Midbrain (tissue), 1 donor: ENCODE measurements at regions not wholly inside any gene's neighbourhood (a gene's known extent, or its start where the extent isn't known, plus 50 kb on each side); places are given as distances from the start of the nearest gene placed in this dataset.
A peak's percentile ranks its signal among the peaks of the same experiment; 100 is the strongest.
"Not testable (repeated sequence)": the region's sequence is repeated elsewhere in the genome, so short reads cannot be mapped to it uniquely, and the experiment has no call there.

Source experiments
- DNase-seq: peaks from one replicate; lab custom pipeline; 2025; lab: John Stamatoyannopoulos, UW

DNA sequence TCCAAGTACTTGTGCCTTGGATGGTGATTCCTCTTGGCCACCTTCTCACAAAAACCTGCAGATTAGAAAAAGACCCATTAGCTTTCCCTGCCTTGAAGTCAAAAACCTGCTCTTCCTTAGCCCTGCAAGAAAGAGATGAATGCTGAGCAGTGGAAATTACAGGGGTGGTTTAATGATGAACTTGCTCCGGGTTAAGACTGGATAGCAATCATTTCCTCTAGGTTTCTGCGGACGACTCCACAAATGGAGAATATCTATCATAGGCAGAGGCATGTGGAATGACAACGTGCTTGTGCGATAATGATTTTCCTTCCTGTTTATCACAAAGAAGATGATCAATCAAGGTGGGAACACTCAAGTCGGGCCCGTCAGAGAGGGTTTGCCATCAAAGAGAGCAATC is 201.2 kb upstream of the ERCC4 start:
- no peak for DNase-seq

DNA sequence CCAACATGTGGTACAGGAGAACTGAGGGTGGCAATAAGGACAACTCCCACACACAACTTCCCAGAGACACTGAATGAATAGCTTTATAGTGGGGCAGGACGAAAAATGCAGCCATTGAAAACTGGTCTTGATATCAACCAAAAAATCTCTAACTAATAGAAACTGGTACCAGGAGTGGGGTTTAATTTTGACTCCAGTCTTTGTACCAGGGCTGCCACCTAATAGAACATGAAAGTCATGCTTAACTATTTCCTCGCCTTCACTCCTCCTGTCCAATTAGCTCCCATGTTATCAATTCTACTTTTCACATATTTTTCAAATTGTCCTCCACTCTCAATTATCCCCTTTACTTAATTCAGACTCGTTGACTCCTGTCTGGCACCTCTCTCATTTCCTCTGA is 192.0 kb upstream of the ERCC4 start:
- DNase-seq = no peak

DNA sequence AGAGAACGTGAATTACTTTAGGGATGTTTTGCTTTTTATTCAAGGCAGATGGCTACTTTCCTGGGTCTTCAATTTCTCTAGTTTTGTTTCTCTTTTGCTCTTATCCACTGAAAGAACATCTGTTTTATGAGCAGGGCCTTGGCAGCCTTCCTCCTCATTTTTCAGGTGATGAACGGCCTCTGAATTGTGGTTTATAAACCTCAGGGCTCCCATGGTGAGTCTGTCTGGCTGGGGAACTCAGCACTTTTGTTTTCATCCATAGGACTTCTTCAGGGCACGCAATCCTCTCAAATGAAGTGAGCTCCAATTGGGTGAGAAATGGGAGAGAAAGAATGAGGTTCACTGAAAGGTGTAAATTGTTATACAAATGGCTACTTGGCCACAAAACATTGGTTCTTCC is 186.4 kb upstream of the ERCC4 start:
- no peak for DNase-seq

DNA sequence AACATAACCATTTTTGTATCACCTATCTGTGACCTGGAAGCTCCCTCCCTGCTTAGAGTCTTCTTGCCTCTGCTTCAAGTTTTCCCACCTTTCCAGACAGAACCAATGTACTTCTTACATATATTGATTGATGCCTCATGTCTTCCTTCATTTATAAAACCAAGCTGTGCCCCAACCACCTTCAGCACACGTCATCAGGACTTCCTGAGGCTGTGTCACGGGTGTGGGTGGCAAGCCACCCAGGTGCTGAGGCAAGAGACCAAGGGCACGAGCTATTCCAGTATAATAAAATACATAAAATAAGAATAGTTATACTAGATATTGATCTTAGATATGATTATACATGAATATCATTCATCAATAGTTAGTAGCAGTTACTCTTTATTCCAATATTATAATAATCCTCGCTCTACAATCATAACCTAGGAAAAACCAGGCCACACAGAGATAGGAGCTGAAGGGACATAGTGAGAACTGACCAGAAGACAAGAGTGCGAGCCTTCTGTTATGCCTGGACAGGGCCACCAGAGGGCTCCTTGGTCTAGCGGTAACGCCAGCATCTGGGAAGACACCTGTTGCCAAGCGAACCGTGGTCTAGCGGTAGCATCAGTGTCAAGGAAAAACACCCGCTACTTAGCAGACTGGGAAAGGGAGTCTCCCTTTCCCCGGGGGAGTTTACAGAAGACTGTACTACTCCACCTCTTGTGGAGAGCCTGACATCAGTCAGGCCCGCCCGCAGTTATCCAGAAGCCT is 180.2 kb upstream of the ERCC4 start:
- not testable (repeated sequence) for DNase-seq

DNA sequence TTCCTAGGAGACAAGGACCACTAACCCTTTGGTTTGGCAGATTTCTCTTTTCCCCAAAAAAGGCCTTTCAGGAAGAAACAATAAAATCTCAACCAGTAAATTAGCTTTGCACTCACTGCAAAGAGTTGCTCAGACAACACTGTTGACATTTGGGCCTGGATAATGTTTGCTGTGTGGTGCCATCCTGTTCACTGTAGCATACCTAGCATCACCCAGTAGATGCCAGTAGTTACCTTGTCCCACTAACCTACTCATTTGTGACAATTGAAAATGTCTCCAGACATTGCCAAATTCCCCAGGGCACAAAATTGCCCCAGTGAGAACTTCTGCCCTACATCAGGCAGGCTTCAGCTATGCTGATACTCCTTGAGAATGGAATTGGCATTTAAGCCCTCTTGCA is 177.0 kb upstream of the ERCC4 start:
- no peak for DNase-seq

DNA sequence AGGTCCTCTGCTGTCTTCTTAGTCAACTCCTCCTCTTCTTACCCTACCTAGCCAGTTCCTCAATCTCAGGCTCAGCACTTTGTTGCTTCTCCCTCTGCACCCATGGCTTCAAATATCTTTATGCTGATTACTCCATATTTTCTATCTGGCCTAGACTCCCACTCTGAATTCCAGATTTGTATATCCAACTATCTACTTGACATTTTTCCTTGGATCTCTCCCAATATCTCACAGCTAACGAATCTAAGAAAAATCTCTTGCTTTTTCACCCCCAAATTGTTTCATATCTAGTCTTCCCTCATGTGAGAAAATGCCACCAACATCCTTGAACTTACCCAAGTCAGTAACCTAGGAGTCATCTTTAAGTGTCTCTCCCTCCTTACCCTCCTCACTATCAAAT is 176.4 kb upstream of the ERCC4 start:
- no peak for DNase-seq

DNA sequence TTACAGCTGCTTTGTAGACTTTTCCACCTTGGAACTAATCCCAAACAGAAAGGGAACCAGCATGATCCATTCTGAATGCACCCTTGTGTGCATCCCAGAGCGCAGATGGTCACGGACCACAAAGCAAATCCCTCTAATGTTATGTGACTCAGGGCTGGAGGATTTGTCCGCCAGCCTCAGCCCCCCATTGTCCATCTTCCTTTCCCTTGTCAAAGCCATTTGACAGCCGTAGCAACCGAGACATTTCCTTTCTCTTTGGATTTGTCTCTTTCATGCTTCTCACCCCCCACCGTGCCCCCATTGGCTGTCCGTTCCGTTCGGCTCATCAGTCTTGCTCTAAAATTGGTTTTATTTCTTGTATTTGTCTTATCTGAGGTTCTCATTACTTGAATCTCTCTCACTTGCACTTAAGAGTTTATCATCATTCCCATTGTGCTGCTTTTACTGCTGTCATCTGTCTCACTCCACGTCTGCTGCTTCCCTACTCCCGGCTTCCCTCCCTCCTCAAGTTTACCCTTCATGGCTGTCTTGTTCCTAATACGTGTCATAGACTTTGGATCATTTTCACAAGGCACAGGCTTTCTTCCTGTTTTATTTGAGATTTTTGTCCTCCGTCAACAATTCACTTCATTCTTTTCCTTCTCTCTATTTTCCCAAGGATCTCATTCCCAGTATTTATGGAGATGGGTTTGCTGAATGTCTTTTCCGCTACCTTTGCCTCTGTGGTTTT is 163.4 kb upstream of the ERCC4 start:
- DNase-seq = no peak

DNA sequence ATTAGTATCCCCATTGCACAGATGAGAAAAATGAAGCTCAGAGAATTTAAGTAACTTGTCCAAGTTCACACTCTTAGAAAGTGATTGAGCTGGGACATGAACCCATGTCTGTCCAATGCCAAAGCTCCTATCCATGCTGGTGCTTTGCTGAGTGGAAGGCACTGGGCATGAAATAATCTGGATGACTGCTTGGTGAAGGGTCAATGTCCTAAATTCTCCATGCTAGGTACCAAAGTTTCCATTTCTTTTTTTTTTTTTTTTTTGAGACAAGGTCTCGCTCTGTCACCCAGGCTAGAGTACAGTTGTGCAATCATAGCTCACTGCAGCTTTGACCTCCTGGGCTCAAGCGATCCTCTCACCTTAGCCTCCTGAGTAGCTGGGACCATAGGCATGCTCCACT is 153.6 kb upstream of the ERCC4 start:
- DNase-seq = no peak

DNA sequence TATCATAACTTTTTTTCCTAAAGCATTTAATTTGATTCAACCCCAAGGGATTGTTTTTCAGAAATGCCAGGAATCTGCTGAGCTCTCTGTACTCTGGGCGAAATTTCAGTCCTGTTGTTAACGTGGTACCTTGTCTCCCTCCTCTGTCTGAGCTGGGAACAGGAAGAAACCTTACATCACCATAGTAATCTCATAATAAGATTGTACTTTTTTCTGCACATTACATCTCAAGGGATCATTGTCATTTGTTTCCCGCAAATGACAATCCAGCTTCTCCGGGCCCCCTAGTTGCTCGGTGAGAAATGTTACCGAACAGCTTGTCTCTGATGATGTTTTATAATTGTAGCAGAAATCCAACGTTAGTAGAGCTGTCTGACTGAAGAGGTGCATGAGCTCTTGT is 152.7 kb upstream of the ERCC4 start:
- peak; percentile 15 for DNase-seq

DNA sequence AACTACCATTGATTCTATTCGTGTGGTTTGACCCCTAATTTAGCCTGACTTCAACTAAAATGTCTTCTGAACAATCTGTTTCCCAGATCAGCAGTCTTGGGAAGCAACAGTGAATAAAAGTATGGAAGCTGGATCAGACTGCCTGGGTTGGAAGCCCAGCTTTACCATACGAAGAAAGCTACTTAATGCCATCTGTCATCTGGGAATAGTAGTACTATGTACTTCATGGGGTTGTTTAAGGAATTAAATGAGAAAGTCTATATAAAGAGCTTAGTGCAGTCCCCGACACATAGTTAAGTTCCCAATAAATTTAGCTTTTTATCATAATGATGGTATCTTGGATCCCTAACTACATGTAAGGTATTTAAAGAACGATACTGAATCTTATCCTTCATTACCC is 151.5 kb upstream of the ERCC4 start:
- no peak for DNase-seq

DNA sequence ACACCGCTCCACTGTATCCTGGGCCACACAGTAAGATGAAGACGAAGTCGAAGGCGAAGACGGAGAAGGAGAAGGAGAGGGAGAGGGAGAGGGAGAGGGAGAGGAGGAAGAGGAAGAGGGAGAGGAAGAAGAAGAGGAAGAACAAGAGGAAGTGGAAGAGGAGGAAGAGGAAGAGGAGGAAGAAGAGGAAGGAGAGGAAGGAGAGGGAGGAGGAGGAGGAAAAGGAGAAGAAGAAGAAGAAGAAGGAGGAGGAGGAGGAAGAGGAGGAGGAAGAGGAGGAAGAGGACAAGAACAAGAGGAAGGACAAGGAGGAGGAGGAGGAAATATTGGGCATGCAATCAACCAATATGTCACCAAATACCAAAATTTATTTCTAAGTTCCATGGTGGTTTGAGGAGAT is 149.5 kb upstream of the ERCC4 start:
- DNase-seq = no peak

DNA sequence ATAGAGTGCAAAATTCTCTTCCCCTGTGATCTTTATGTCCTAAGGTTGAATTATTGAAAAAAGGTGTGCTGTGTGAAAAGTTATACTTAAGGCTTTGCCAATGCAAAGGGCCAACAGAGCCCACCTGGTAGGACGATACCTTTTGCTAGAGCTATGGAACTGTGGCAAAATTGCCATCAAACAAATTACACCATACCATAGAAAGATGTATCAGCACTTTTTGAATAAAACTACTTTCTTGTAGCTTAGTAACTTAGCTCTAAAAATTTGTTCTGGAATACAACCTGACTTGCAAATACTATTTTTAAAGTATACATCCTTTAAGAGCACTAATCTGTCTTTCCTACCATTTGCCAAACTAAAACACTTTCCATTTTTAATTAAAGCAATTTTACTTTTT is 147.2 kb upstream of the ERCC4 start:
- DNase-seq = no peak

DNA sequence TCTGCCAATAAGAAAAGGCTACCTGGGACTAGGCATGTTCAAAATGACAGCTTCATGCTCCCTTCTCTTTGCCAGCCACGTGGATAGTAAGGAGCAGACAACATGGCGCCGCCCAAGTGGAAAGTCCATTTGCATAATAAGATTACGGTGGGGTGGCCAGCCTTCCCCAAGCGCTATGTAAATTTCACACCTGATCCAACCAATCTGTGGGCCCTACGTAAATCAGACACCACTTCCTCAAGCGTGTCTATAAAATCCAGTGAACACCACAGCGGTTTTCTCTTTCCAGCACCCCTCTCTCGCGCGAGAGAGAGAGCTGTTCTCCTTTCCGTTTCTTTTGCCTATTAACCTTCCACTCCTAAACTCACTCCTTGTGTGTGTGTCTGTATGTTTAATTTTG is 140.3 kb upstream of the ERCC4 start:
- DNase-seq = no peak

DNA sequence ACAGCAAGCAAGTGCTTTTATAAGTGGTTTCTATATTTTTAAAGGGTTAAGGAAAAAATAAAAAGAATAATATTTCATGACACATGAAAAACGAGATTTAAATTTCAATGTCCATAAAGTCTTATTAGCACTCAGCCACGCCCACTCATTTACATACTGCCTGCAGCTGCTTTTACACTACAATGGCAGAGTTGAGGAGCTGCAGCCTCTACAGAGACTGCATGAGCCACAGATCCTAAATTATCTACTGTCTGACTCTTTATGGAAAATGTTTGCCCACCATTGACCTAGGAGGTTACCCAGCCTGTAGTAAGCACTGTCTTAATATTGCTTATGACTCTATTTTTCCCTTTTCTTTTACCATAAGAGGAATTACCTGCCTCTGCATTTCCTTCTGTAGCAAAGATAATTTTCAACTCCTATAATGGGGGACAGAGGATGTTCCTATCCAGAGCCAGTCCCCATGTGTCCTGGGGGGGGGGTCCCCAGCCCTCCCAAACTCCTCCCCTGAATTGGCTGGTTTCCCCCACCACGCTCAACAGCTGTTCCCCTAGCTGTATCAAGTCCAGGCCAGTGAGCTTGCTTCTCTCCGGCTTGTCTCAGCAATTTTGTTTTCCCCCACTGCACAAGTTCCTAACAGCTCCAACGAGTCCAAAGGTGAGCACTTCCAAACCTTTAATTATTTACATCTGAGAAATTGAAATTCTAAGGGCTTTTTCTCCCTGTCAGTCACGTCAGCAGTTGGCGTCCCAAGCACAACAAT is 139.4 kb upstream of the ERCC4 start:
- DNase-seq = no peak

DNA sequence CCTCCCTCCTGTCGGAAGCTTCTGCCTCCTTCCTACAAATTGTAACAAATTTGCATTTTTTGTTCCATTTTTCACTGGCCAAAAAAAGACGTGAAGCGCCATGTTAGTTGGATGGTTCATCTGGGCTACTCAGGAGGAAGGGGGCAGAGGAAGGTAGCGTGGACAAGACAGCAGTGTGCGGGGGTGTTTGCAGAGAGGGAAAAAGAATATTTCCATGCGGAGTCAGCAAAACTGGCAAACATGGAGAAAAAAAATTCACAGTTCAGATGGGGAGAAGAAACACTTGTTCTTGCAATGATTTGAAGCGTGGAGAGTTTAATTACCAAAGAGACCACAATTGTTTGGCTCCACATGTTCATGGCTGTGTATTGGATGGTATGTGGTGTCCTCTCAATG is 138.8 kb upstream of the ERCC4 start:
- DNase-seq = no peak

DNA sequence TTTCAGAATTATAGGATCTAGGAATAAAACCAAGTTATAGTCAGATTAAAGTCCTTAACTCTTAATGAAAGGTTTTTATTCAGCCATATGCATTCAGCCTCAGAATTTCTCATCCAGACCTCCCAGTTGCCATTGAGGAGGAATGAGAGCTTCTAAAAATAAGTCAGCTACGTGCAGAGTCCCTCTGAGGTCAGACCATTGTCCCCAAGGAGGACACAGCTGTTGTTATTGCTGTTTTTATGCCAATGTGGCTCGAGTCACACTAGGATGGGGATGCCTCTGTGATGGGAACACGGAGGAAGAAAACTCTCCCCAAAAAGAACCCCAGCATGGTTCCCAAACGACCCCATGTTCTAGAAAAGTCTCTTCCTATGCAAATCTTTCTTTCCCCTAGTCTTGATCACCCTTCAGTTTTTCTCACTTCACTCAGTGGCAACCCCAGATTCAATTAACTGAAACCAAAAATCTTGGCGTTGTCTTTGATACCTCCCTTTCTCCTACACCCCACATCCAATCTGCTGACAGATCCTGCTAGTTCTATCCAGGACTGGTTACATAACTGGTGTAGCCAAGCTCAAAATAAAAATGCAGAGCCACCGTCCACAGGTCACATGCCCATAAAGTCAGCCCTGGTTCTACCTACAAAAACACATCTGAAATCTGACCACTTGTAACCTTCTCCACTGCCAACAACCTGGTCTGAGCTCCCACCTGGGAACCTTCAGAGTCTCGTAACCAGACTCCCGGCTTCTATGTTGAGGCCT is 138.2 kb upstream of the ERCC4 start:
- DNase-seq = no peak

DNA sequence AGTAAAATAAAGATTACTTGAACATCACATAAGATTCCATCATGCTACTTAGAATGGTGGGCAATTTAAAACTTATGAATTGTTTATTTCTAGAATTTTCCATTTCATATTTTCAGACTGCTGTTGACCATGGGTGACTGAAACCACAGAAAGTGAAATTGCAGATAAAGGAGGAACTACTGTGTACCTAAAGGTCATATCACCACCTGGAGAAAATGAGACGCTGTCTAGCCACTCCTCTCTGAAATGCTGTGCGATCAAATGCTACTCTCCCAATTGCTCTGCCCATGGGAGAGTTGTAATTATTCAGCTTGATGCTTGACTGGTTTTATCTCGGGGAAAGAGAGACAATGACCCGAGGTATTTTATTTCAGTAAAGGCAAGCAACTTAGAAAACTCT is 128.9 kb upstream of the ERCC4 start:
- DNase-seq = no peak

DNA sequence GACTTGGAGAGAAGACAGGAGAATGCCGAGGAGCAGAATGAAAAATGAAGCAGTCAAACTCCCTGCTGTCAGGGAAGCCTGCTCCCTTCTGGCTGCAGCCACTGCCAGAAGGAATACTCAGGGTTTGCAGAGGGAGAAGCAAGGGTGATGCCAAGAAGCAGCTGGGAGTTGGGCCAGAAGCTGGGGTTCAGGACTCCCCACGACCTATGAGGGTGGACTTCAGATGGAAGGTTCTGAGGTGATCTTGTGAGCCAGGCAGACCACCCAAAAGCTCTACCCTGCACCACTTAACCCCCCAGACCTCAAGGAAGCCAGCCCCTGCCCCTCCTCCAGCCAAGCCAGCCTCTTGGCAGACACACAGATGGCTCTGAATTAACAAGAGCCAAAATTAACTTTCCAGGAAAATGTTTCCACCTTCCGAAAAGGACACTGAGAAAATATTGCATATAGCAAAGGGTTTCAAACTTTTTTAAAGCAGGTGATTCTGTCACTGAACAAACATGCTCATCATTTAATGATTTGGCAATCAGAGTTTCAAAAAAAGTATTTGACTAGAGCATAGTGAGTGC is 126.0 kb upstream of the ERCC4 start:
- DNase-seq = peak; percentile 34

DNA sequence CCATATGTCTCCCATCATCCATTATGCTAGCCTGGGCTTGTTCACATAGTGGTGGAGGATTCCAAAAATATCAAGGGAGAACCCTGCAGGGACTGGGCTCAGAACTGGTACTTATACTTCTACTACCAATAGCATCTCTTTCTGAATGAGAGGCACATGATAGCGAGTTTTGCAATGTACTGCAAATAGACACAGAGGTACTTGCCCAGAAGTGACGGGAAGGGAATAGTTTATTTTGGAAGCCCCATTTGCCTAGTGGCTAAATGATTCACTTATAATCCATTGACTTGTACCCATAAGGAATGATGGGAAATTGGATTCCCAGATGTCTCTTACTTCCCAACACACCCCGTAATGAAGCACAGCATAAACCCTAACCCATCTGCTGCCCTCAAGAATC is 124.8 kb upstream of the ERCC4 start:
- DNase-seq = no peak

DNA sequence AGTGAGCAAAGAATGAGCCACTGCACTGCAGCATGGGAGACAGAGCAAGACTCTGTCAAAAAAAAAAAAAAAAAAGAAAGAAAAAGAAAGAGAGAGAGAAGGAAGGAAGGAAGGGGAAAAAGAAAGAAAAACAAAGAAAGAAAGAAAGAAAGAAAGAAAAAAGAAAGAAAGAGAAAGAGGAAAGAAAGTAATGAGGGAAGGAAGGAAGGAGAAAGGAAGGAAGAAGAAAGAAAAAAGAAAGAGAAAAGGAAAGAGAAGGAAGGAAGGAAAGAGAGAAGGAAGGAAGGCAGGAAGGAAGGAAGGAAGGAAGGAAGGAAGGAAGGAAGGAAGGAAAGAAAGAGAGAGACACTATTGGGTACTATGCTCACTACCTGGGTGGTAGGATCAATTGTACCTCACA is 122.2 kb upstream of the ERCC4 start:
- no peak for DNase-seq

DNA sequence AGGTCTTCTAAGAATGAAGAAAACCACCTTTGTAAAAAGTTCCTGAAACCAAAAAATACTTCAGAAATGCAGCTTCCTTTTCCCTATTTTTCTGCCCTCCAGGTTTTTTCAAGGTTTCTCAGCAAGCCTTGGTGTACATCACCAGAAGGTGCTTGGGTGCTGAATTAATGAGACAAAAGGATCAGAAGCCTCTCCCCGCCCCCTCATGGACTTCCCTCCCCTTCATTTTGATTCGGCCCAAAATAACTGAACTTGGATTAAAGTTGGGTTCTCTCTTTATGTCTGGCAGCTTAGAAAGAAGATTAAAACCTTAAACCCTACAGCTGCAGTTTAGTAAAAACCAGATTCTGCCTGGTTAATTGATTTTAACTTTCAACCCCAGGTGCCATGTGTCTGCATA is 121.7 kb upstream of the ERCC4 start:
- no peak for DNase-seq

DNA sequence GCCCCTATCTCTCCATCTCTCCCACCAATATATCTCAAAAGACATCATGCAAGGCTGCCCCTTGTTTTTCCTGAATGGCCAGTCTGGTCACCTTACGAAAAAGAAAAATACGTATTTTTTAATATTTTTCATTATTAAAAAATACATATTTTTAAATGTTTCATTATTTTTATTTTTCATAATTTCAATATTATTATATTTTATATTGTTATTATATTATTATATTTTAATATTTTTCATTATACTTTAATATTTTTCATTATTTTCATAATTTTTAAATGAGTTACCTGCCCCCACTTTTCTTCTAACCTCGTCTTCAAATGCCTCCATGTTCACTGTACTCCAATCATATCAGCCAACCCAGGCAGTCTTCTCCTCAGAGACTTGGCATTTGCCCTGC is 116.0 kb upstream of the ERCC4 start:
- DNase-seq = no peak
